GM23338 (cell line): ENCODE measurements at regions not wholly inside any gene's neighbourhood (a gene's known extent, or its start where the extent isn't known, plus 50 kb on each side); places are given as distances from the start of the nearest gene placed in this dataset.

ENCODE experiments used
- ATAC-seq: fragments of 200-7000 bp; cut with Tn5 transposase; 3 replicates; pipeline ENCODE4 v1.9.1; 2020
- DNase-seq: peaks from one replicate; pipeline ENCODE4 v3.0.0-alpha.2; 2015; ENCODE audit warnings: low spot score
- H2AFZ ChIP-seq: fragments of 200-600 bp; sonication (generic); 2 replicates; pipeline ENCODE4 v1.8.0; 2016; ENCODE audit warnings: antibody characterized with exemption, mild to moderate bottlenecking, moderate library complexity
- H3F3A ChIP-seq: fragments of 200-600 bp; sonication (generic); replicated peaks from 2 replicates; pipeline ENCODE4 v1.8.0; 2017; ENCODE audit warnings: antibody characterized with exemption, mixed run types, low read depth
- H3K27ac ChIP-seq: fragments of 200-600 bp; sonication (generic); 2 replicates; pipeline ENCODE4 v1.6.1; 2016; ENCODE audit warnings: low read depth
- H3K27me3 ChIP-seq: fragments of 200-600 bp; sonication (generic); 2 replicates; pipeline ENCODE4 v1.8.0; 2016; ENCODE audit warnings: mild to moderate bottlenecking, mixed run types, moderate library complexity; ENCODE audit not compliant: insufficient read depth
- H3K36me3 ChIP-seq: fragments of 200-600 bp; sonication (generic); 2 replicates; pipeline ENCODE4 v1.8.0; 2016; ENCODE audit warnings: mild to moderate bottlenecking; ENCODE audit not compliant: insufficient read depth
- H3K4me1 ChIP-seq: fragments of 200-600 bp; sonication (generic); 2 replicates; pipeline ENCODE4 v1.8.0; 2016; ENCODE audit warnings: mild to moderate bottlenecking, moderate library complexity; ENCODE audit not compliant: insufficient read depth
- H3K4me2 ChIP-seq: fragments of 200-600 bp; sonication (generic); 2 replicates; pipeline ENCODE4 v1.7.1; 2017; ENCODE audit warnings: mixed run types
- H3K4me3 ChIP-seq: fragments of 200-600 bp; sonication (generic); 2 replicates; pipeline ENCODE4 v1.6.1; 2016; ENCODE audit warnings: mixed run types
- H3K79me2 ChIP-seq: fragments of 200-600 bp; sonication (generic); replicated peaks from 2 replicates; pipeline ENCODE4 v1.8.0; 2017; ENCODE audit warnings: mild to moderate bottlenecking; ENCODE audit not compliant: insufficient read depth
- H3K9me2 ChIP-seq: fragments of 200-600 bp; sonication (generic); 2 replicates; pipeline ENCODE4 v1.8.0; 2017; ENCODE audit not compliant: insufficient read depth
- H4K20me1 ChIP-seq: fragments of 200-600 bp; sonication (generic); replicated peaks from 2 replicates; pipeline ENCODE4 v1.8.0; 2017; ENCODE audit warnings: mild to moderate bottlenecking; ENCODE audit not compliant: insufficient read depth
- H3K27ac Mint-ChIP-seq: 2 replicates; pipeline ENCODE4 v1.8.0; 2020; ENCODE audit warnings: inconsistent platforms, mild to moderate bottlenecking, moderate library complexity, mixed read lengths
- H3K27me3 Mint-ChIP-seq: 3 replicates; pipeline ENCODE4 v1.8.0; 2022; ENCODE audit warnings: low read depth, mild to moderate bottlenecking, moderate library complexity, mixed read lengths, inconsistent platforms; ENCODE audit not compliant: insufficient read depth, poor library complexity
- H3K36me3 Mint-ChIP-seq: 3 replicates; pipeline ENCODE4 v1.8.0; 2021; ENCODE audit warnings: low read depth, mild to moderate bottlenecking, inconsistent platforms, moderate library complexity, mixed read lengths
- H3K4me1 Mint-ChIP-seq: 3 replicates; pipeline ENCODE4 v1.8.0; 2020; ENCODE audit warnings: mild to moderate bottlenecking, inconsistent platforms, mixed read lengths
- H3K4me3 Mint-ChIP-seq: 3 replicates; pipeline ENCODE4 v1.8.0; 2021; ENCODE audit warnings: moderate library complexity, mild to moderate bottlenecking, inconsistent platforms, mixed read lengths
- H3K9me3 Mint-ChIP-seq: 3 replicates; pipeline ENCODE4 v1.8.0; 2020; ENCODE audit warnings: moderate library complexity, mild to moderate bottlenecking, inconsistent platforms, mixed read lengths
- CREB1 ChIP-seq: fragments of 250-450 bp; sonication (Bioruptor Pico); IDR thresholded peaks from 2 replicates; pipeline ENCODE4 v1.5.0; 2020; ENCODE audit warnings: low read depth, mild to moderate bottlenecking, moderate library complexity
- CTCF ChIP-seq, 2 experiments: fragments of 200-600 bp in 1 of 2; sonication (generic) in 1 of 2; conservative IDR thresholded peaks; 2 replicates each; pipeline versions ENCODE4 v1.5.1 to v1.6.1; 2016 to 2017; ENCODE audit warnings: antibody characterized with exemption in 2 of 2, low read depth in 2 of 2, mild to moderate bottlenecking in 2 of 2, moderate library complexity in 1 of 2
- EZH2 ChIP-seq: fragments of 200-600 bp; sonication (generic); IDR thresholded peaks from one replicate; pipeline ENCODE4 v1.8.0; 2017; ENCODE audit warnings: antibody characterized with exemption, mild to moderate bottlenecking, low read depth; ENCODE audit not compliant: unreplicated experiment
- EZH2phosphoT487 ChIP-seq: fragments of 200-600 bp; sonication (generic); IDR thresholded peaks from one replicate; pipeline ENCODE4 v1.8.1; 2018; ENCODE audit warnings: antibody characterized with exemption; ENCODE audit not compliant: unreplicated experiment
- JUNB ChIP-seq: IDR thresholded peaks from one replicate; pipeline ENCODE4 v1.6.1; 2016; ENCODE audit warnings: antibody characterized with exemption; ENCODE audit not compliant: unreplicated experiment
- NANOG ChIP-seq: IDR thresholded peaks from 2 replicates; pipeline ENCODE4 v1.6.1; 2016; ENCODE audit warnings: antibody characterized with exemption, borderline replicate concordance
- POLR2AphosphoS5 ChIP-seq: IDR thresholded peaks from 2 replicates; pipeline ENCODE4 v1.6.1; 2016; ENCODE audit warnings: antibody characterized with exemption, low read depth
- STAT1 ChIP-seq: IDR thresholded peaks from one replicate; pipeline ENCODE4 v1.6.1; 2016; ENCODE audit warnings: antibody characterized with exemption; ENCODE audit not compliant: unreplicated experiment
- ZNF114 ChIP-seq: fragments of 250-450 bp; sonication (Bioruptor Pico); IDR thresholded peaks from 2 replicates; pipeline ENCODE4 v1.5.0; 2020; ENCODE audit warnings: mild to moderate bottlenecking, moderate library complexity
- ZNF331 ChIP-seq: fragments of 250-450 bp; sonication (Bioruptor Pico); IDR thresholded peaks from 2 replicates; pipeline ENCODE4 v1.5.0; 2020; ENCODE audit warnings: low read depth, mild to moderate bottlenecking, moderate library complexity
- ZNF462 ChIP-seq: fragments of 250-450 bp; sonication (Bioruptor Pico); IDR thresholded peaks from 2 replicates; pipeline ENCODE4 v1.5.0; 2020; ENCODE audit warnings: mild to moderate bottlenecking, moderate library complexity
- TF ChIP-seq, protein P1 (sequence below): IDR thresholded peaks from 2 replicates; pipeline ENCODE4 v1.6.1; 2016; ENCODE audit warnings: antibody characterized with exemption

GRCh38 chr4:91751961-91752360 lies 551.8 kb upstream of the GRID2 start (continued):
- TF ChIP-seq EZH2phosphoT487, result no peak
- no peak for TF ChIP-seq STAT1
- no peak for TF ChIP-seq EZH2
- TF ChIP-seq ZNF462, result no peak
- no peak for TF ChIP-seq ZNF114 (CRISPR knock-in tag)
- TF ChIP-seq CREB1 (CRISPR knock-in tag), result no peak
- no peak for TF ChIP-seq POLR2AphosphoS5
- TF ChIP-seq JUNB, result no peak
- no peak for TF ChIP-seq NANOG

- DNase-seq (no peak), ATAC-seq (no peak)
- TF ChIP-seq NANOG (no peak), EZH2 (no peak), POLR2AphosphoS5 (no peak), CREB1 (CRISPR knock-in tag) (no peak), ZNF114 (CRISPR knock-in tag) (no peak), ZNF331 (CRISPR knock-in tag) (no peak), EZH2phosphoT487 (no peak), STAT1 (no peak), JUNB (no peak), CTCF (conservative IDR thresholded peaks at IDR 0.05; ENCODE audit: low read depth in 2 of 2) (no peak)
- TF ChIP-seq, protein P1, sequence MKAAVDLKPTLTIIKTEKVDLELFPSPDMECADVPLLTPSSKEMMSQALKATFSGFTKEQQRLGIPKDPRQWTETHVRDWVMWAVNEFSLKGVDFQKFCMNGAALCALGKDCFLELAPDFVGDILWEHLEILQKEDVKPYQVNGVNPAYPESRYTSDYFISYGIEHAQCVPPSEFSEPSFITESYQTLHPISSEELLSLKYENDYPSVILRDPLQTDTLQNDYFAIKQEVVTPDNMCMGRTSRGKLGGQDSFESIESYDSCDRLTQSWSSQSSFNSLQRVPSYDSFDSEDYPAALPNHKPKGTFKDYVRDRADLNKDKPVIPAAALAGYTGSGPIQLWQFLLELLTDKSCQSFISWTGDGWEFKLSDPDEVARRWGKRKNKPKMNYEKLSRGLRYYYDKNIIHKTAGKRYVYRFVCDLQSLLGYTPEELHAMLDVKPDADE, result no peak
- peaks cover 3% of the 10 kb centered on the region; the same call in 2 of the 3 replicates for H3K4me1 Mint-ChIP-seq
- Histone ChIP-seq H3K4me1 (peaks cover 6% of the 10 kb centered on the region; the same call in 1 of the 2 replicates), H3K27me3 (no peaks in the 10 kb centered on the region), H3K9me2 (no peaks in the 10 kb centered on the region), H3K4me2 (no peak overlapping the region), H3K36me3 (no peaks in the 10 kb centered on the region), H3K27ac (no peak overlapping the region), H4K20me1 (no peaks in the 10 kb centered on the region), H3K4me3 (no peak overlapping the region), H2AFZ (no peak overlapping the region), H3K79me2 (no peaks in the 10 kb centered on the region), H3F3A (no peaks in the 10 kb centered on the region)
- no peaks in the 10 kb centered on the region for H3K9me3 Mint-ChIP-seq
- no peaks in the 10 kb centered on the region for H3K27me3 Mint-ChIP-seq
- H3K36me3 Mint-ChIP-seq, result no peaks in the 10 kb centered on the region
- H3K4me3 Mint-ChIP-seq, result no peak overlapping the region
- no peak overlapping the region for H3K27ac Mint-ChIP-seq
Measured at GRCh38 chr4:91754716-91755115, 549.0 kb upstream of the GRID2 start.
